Forelimb muscle (tissue), 1 donor: ENCODE measurements at regions not wholly inside any gene's neighbourhood (a gene's known extent, or its start where the extent isn't known, plus 50 kb on each side); places are given as distances from the start of the nearest gene placed in this dataset.

Experiments used
- DNase-seq: peaks from one replicate; pipeline ENCODE4 v3.0.0-alpha.2; 2013; ENCODE audit warnings: low read depth

DNA sequence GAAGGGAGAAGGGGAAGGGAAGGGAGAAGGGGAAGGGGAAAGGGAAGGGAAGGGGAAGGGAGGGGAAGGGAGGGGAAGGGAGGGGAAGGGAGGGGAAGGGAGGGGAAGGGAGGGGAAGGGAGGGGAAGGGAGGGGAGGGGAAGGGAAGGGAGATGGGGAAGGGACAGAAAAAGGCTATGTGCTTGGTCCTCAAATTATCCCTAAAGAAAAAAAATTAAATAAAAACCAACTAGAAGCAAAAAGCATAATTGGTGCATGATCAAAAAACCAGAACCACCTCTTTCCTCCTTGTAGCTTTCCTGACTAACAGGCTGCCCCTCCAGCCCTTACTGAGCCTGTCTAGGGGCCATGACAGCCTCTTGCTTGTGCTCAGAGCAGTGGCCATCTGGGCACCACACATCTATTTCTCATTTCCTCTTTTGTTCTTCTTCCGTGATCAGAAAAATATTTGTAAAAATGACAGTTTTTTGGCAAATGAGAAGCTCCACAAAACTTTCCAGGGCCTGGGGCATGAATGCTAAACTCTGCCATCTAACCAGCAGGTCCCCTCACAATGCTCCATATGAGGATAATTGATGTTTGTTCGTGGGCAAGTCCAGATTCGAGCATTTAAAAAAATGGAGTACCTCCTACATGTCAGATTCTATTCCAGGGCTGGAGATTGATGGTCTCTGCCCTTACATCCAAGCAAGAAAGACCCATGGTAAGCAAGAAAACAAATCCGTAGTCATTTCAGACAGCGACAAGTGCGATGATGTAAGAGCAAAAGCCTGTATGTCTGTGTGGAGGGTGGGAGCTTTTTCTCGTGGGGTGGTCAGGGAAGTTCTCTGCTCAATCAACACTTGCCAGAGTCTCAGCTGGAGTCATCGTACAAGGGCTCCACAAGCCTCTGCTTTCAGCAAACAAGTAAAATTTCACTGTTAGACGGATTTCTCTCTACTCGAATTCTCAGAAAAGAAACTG, 320.9 kb downstream of the WDR11 start:
- DNase-seq = no peak

DNA sequence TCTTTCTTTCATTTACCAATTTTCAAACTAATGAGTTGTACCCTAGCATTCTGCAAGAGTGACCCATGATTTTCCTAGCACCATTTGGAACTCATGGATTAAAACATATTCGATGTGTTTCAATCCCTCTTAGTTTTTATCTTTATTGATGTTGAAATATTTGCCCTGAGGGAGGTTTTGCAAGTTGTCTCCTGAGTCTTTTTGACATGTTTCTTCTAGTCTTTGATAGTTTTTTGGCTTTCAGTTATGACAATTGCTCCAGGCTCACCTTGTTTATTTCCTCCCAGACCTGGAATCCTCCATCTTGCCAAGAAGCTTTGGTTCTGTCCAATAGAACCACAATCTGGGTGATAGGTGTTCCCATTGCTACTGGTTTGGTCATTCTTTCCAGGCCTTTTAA, 327.8 kb downstream of the WDR11 start:
- DNase-seq = no peak

DNA sequence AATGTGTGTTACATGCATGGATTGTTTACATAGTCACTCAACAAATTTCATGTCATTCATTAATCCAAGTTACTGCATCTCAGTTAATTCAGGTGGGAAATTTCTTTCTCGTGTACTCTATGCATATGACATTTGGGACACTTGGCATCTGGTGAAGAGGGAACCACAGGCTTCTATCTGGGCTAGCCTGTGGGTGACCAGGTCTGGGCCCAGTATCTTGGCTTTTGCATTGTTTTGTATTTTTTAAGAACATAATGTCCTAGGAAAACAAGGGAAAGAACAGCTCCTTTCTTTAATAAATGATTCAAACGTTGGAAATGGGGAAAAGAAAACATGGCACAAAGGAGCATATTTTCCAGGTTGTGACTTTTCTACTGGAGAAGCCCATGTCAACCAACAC, 331.1 kb downstream of the WDR11 start:
- no peak for DNase-seq

DNA sequence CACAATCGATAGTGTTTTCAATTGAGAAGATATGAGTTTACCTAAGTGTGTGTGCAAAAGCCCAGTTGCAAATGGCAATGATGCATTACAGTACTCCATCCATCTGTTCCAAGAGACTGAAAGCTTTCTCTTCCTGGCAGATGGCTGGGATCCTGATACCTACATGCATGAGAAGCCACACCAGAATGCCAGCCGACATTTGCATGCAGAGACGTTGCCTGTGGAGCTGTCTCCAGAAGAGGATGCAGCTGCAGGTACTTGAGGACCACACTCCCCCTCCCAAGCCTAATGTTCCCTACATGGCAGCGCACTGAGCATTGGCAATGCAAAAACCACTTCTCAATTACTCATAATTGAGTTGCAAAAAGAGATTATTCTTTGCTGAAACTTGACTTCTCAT, 332.1 kb downstream of the WDR11 start:
- DNase-seq = no peak

DNA sequence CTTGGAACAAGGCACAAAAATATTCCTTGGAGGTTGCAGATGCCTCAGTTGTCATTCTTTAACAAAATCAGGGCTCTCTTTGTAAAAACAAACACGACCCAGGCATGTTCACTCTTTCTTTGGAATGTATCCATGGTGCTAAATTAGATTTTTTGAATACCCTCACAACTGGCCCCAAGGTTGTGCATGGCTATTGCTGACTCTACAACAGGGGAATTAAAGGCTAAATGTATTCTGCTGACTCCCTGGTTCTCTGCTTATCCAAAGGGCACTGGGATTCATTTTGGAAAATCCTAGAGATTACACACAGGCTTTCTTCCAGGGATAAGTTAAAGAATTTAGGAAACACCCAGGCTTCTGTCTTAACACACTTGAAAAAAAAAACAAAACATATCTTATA, 332.5 kb downstream of the WDR11 start:
- DNase-seq = no peak

DNA sequence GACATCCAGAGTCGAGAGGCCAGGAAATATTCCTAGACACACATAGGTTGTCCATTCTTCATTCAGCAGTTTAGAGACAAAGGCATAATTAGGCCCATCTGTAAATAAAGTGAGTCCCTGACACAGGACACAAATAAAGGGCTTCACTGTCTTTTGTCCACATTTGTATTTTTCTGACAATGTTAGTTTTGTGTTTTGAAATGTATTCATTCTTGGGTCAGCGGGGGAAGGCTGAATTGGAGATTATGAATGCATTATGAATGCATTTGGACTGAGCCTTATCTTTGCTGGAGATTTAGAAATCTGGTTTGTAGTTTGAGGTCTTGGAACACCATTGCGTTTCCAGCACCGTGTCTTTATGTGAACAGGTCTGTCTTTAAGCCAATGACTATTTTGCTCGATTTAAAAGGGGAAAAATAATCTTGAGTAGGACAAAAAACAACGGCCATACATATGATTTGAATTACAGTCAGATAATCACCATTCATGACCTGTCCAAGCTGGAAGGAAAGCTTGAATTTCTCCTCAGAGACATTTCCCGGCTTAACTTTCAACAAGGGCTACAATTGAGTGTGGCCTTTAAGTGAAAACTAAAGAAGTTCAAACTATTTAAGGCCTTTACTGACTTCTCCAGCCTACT, 334.8 kb downstream of the WDR11 start:
- DNase-seq = peak; percentile 61

DNA sequence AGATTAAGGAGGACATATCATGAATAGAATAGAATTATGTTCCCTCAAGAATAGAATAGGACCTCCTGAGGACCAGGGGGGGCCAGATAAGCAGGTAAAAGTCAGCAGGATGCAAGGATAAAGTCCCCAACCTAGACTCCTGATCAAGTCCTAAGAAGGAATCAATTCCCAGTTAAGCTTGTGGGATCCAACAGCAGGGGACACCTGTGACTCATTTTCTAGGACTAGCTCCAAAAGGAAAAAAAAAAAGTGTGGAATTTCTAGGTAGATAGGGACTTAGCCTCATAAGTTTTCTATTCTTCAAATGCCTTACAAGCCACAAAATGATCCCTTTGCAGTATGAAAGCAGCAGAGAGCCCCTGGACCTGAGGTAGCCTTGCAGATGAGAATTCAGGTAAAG, 336.2 kb downstream of the WDR11 start:
- no peak for DNase-seq

DNA sequence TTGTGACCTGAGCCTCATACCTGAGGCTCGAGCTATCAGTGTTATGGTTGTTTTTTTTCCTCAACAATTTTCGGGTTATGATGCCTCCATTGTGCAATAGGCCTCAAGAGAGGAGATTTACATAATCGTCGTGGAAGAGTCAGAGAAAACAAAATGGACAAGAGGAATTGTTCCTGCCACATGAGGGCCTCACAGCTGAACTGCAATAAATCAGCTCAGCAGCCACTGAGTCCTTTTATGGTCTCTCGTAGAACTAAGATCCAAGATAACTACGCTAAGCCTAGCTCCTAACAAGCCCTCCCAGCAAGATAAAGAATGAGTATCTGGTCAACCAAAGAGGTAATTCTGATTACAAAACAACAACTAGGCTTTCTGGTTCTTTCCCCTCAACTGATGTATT, 336.8 kb downstream of the WDR11 start:
- no peak for DNase-seq

DNA sequence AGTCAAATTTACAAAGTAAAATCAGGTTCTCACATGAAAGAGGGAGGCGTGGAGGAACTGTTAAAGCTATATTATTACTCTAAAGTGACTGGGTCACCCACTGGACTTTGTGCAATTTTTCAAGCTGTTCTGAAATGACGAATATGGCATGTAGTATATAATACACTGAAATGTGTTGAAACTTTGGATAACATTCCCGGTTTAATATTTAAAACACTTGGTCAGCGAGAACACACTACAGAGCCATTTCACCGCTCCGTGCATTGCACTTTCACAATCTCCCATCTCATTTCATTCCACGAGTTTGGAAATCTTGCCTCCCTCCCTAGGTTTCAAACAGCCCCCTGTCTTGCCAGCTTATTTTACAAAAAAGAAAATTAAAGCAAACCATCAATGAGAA, 337.9 kb downstream of the WDR11 start:
- no peak for DNase-seq

DNA sequence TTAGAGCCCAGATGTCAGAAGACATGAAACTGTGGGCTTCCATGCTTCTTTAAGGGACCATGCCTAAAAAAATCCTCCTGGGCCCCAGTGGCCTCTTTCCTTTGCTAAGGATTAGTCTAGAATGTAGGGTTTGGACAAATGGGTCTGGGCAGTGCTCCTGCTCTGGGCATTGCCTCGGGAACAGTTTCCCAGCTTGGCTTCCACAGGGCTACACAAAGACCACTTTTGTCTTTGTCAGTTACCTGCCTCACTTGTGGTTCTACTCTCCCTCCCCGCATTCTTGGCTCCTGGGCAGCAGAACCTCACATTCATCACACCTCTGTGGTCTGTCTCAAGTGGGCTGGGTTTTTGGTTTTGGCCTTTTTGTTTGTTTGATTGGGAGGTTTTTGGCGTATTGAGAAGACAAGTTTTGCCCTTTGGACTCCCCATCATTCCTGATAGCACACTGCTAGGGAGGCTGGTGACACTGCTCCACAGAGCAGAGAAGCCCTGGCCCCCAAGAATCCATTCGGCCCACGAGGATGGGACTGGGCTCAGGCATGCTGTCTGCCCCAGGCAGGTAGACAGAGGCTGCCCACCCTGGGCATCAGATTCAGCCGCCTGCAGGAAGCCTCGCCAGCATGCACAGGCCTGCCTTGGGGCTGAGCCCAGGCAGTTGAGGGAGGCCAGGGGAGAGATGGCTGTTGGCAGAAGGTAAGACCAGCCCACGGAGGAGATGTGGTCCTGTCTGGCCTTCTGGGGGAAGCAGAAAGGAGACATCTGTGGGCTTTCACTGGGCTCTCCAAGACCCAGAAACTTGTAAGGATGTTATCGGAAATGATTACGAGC, 343.7 kb downstream of the WDR11 start:
- no peak for DNase-seq

DNA sequence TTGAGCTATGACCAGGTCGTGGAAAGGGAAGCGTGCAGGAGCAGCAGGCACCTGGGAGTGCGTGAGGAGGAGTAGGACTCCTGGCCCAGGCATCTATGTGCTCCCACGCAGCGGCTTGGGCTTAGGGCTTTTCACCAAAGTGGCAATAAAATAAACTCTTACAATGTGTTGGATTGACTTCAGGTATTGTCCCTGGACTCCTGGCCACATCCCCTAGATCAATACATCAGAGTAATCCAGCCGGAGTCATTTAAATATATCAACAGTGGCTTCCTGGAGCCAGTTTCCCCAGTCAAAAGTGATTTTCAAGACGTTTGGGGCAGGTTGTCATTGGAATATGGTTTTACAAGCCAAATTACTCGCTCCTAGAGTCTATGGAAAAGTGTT, 344.4 kb downstream of the WDR11 start:
- no peak for DNase-seq

DNA sequence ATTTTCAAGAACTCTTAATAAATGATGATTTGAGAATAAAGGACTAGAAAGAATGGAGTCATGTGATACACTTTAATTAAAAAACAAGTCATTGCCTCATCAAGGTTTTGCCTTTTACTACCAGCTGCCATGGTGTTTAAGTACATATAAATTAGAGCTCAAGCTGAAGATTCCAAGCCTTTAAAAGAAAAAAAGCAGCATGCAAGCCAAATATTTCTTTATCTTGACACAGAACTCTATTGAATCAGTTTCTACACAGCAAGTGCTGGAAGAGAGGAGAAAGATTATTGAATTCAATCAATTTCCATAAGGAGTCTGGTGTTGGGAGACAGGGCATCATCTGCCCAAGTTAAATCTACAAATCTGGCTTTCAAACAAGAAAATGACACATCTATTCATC, 347.9 kb downstream of the WDR11 start:
- DNase-seq = no peak

DNA sequence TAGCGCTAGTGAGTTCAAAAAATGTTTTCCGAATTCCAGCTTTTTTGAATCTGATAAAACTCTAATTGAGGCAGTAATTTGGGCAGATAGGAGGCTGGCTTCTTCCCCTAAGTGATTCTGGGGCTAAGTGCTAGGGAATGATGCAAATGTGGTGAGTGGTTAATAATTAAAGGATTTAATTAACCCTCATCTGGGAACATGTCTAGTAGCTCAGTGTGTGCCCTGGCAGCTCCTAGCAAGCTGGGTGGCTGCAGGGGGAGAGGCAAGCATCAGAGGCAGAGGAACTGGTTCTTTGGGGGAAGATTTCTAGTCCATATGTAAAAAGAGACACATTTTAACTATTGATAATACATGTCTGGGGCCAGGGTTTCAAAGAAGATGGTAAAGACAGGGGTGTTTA, 354.5 kb downstream of the WDR11 start:
- no peak for DNase-seq

DNA sequence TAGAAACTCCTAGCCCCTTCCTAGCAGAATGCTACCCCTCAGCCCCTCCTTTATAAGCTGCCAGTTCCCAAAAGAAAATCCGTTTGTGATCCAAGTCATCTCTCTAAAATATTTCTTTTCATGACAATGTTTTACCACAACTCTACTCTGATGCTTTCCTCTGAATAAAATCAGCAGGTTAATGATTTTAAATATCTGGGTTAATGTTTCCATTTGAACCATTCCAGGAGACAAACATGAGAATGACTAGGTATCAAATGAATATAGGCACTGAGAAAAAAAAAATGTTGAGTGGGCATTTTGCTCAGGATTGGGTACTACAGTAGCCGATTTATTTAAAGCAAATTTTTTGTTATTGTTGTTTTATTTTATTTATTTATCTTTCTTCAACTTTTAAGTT, 360.3 kb downstream of the WDR11 start:
- no peak for DNase-seq

DNA sequence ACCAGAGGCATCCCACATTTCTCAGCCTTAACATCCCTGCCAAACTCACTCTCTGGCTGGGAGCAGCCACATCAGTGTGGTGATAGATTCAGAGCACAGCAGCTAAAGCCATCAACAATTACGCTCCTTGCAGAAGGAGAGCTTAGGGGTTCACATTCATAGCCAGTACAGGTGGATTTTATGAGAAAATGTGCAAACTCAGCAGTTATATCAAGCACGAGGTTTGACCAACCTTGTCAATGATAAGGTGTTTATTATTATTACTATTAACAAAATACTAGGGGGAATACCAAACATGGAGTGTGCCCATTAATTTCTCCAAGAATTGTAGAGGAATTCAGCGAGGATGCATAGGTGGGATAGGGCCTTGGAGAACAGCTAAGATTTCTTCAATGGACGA, 362.3 kb downstream of the WDR11 start:
- no peak for DNase-seq

DNA sequence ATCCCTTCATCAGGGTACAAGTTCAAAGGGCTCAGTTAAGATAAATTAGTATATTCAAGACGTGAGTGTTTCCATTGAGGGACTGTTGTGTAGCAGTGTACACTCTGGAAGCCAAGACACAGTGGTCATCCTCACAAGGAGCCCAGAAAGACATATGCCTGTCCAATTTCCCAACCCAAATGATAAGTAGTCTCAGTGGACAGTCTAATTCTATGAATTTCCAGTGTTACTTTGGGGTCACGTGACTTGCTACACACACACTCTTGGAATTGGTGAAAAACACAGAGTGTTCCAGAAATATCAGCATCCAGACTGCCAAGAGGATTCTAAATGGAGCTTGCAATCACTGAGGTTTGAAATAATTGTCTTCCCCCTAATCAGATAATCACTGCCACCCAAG, 365.1 kb downstream of the WDR11 start:
- no peak for DNase-seq

DNA sequence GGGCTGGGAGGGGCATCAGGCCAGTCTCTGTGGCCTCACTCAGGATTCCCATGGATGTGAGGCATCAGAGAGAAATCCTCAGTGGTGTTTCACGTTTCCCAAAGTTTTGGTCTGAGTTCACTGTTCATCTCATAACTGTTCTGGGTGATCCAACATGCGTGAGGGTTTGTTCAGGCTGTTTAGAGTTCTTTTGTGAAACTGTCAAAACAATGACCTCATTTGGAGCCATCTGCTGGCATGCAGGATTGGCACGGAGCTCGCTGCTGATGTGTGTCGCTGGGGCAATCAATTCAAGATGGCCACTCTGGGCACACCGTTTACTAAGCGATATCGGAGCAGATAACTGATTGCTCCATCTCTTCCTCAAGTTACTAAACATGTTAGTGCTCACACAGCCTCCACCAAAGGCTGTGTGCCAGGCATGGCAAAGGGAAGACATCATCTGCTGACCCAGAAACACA, 365.6 kb downstream of the WDR11 start:
- DNase-seq = no peak

DNA sequence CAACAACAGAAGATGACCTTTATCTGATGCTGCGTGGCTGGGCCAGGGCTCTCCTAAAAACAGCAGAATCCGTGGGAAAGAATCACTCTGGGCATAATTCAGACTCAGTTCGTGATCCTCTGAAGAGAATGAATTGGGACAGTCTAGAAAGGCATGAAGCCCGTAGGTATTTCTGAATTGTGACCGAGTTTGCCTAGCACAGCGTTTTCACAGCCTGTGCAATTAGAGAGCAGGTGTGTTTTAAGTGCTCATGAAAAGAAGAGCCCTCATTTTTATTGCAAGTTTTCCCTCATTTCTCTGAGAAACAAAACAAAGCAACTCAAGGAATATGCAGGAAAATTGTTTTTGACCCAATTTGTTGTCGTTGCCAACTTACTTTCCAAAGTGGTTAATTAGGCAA, 366.2 kb downstream of the WDR11 start:
- no peak for DNase-seq

DNA sequence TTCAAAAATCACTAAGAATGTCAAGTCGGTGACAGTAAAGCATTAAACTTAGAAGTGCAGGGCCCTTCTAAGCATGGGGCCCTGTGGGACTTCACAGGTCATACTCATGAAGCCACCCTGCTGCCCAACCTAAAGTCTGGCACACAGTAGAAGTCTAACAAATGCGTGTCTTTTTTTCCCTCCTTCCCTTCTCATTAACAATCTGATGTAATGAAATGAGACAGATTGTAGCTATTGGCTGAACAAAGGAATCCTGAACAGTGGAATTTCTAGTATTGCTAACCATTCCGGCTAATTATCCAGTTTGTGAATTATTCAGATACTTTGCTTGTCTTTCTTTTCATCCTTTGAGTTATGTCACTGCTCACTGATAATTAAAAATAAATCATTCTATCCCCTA, 369.9 kb downstream of the WDR11 start:
- no peak for DNase-seq

DNA sequence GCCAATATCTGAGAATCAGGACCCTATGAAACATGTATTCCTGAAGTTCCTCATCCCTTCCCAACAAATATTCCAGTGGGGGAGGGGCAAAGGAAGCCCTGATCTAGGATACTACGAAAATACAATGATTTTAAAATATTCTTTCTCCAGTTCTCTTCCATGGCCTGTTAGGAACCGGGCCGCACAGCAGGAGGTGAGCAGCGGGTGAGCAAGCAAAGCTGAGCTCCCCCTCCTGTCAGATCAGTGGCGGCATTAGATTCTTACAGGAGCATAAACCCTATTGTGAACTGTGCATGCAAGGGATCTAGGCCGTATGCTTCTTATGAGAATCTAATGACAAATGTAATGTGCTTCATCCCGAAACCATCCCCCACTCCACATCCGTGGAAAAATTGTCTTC, 370.8 kb downstream of the WDR11 start:
- DNase-seq = no peak

DNA sequence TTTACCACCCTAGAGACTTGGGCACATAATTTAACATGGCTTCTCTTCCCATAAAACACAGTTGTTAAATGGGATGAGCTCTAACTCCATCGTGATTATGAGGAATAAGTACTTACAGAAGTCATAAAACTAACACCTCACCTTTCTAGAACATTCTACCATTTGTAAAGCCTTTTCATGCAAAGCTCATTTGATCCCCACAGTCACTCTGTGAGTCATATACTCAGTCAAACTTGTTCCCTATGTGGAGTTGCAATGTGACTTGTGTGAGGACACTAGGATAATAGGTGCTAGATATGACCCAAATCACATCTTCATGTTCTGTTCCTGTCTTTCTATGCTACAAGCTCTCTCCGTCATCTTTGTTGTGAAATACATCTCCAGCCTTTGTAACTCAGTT, 371.7 kb downstream of the WDR11 start:
- DNase-seq = no peak

DNA sequence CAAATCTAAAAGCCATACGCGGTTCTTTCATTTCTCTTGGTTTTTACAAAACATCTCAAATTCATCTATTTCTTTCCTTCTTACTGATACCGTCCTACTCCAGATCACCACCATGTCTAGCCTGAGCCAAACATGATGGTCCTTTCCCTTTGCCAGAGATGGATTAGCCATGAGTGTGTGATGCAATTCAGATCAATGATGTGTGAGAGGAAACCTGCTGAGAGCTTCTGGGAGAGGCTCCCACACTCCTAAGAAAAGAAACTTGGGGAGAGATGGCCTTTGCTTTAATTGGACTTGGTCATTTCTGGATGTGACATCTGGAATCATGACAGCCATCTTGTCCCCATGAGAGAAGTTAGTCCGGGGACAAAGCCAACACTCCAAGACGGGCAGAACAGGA, 367.2 kb downstream of the FGFR2 start:
- DNase-seq = no peak
